ENCODE measurements at regions not wholly inside any gene's neighbourhood (a gene's known extent, or its start where the extent isn't known, plus 50 kb on each side); places are given as distances from the start of the nearest gene placed in this dataset.
"Not testable (repeated sequence)": the region's sequence is repeated elsewhere in the genome, so short reads cannot be mapped to it uniquely, and the experiment has no call there.

- Histone ChIP-seq H3K4me1 (ENCODE audit: insufficient read depth, low read length, poor library complexity, severe bottlenecking) (no peaks in the 10 kb centered on the region), H4K20me1 (ENCODE audit: insufficient read depth, low read length, poor library complexity, severe bottlenecking) (no peaks in the 10 kb centered on the region), H2AFZ (ENCODE audit: low read length) (no peak overlapping the region), H3K4me3 (ENCODE audit: low read length, poor library complexity, severe bottlenecking) (no peak overlapping the region), H3K36me3 (ENCODE audit: insufficient read depth, low read length) (no peaks in the 10 kb centered on the region), H3K79me2 (ENCODE audit: insufficient read depth, low read length) (no peaks in the 10 kb centered on the region), H3F3A (ENCODE audit: low read depth) (no peaks in the 10 kb centered on the region), H3K27me3 (ENCODE audit: insufficient read depth, low read length, poor library complexity, severe bottlenecking) (no peaks in the 10 kb centered on the region), H3K9ac (ENCODE audit: low read depth, low read length, poor library complexity, severe bottlenecking) (no peak overlapping the region), H3K9me2 (replicated peaks; ENCODE audit: low read depth, low read length) (no peaks in the 10 kb centered on the region), H3K4me2 (ENCODE audit: low read depth, low read length, poor library complexity, severe bottlenecking) (no peak overlapping the region), H3K9me3 (ENCODE audit: insufficient read depth, low read depth, low read length) (no peaks in the 10 kb centered on the region)
- TF ChIP-seq CTCF (conservative IDR thresholded peaks at IDR 0.05; ENCODE audit: low read length) (no peak), EZH2phosphoT487 (IDR thresholded peaks at IDR 0.05; ENCODE audit: borderline replicate concordance) (no peak)
Measured at GRCh38 chr2:16096962-16097361, 156.6 kb downstream of the MYCN start.

GRCh38 chr2:16095483-16095882 lies 155.1 kb downstream of the MYCN start:
- H3K79me2 ChIP-seq (ENCODE audit: insufficient read depth, low read length); H3K4me1 ChIP-seq (ENCODE audit: insufficient read depth, low read length, poor library complexity, severe bottlenecking); H3K9me2 ChIP-seq (replicated peaks; ENCODE audit: low read depth, low read length); H3K9ac ChIP-seq (ENCODE audit: low read depth, low read length, poor library complexity, severe bottlenecking); H3K9me3 ChIP-seq (ENCODE audit: insufficient read depth, low read depth, low read length); H2AFZ ChIP-seq (ENCODE audit: low read length); H4K20me1 ChIP-seq (ENCODE audit: insufficient read depth, low read length, poor library complexity, severe bottlenecking); H3K4me3 ChIP-seq (ENCODE audit: low read length, poor library complexity, severe bottlenecking); H3K36me3 ChIP-seq (ENCODE audit: insufficient read depth, low read length); H3K27me3 ChIP-seq (ENCODE audit: insufficient read depth, low read length, poor library complexity, severe bottlenecking); H3F3A ChIP-seq (ENCODE audit: low read depth); H3K4me2 ChIP-seq (ENCODE audit: low read depth, low read length, poor library complexity, severe bottlenecking): not testable (repeated sequence)

- Histone ChIP-seq H3K79me2 (ENCODE audit: insufficient read depth, low read length) (no peaks in the 10 kb centered on the region), H3K9me3 (ENCODE audit: insufficient read depth, low read depth, low read length) (no peaks in the 10 kb centered on the region), H4K20me1 (ENCODE audit: insufficient read depth, low read length, poor library complexity, severe bottlenecking) (no peaks in the 10 kb centered on the region), H3K27me3 (ENCODE audit: insufficient read depth, low read length, poor library complexity, severe bottlenecking) (no peaks in the 10 kb centered on the region), H3K4me1 (ENCODE audit: insufficient read depth, low read length, poor library complexity, severe bottlenecking) (no peaks in the 10 kb centered on the region), H3K9ac (ENCODE audit: low read depth, low read length, poor library complexity, severe bottlenecking) (no peak overlapping the region), H2AFZ (ENCODE audit: low read length) (no peak overlapping the region), H3K9me2 (replicated peaks; ENCODE audit: low read depth, low read length) (no peaks in the 10 kb centered on the region), H3K36me3 (ENCODE audit: insufficient read depth, low read length) (no peaks in the 10 kb centered on the region), H3F3A (ENCODE audit: low read depth) (no peaks in the 10 kb centered on the region), H3K4me3 (ENCODE audit: low read length, poor library complexity, severe bottlenecking) (no peak overlapping the region), H3K4me2 (ENCODE audit: low read depth, low read length, poor library complexity, severe bottlenecking) (no peak overlapping the region)
- TF ChIP-seq EZH2phosphoT487 (IDR thresholded peaks at IDR 0.05; ENCODE audit: borderline replicate concordance), result no peak
Measured at GRCh38 chr2:16094811-16095210, 154.5 kb downstream of the MYCN start.

GRCh38 chr2:16093639-16094529 lies 153.5 kb downstream of the MYCN start:
- no peak overlapping the region for H3K4me3 ChIP-seq (ENCODE audit: low read length, poor library complexity, severe bottlenecking)
- H3K79me2 ChIP-seq (ENCODE audit: insufficient read depth, low read length), result no peaks in the 10 kb centered on the region
- no peaks in the 10 kb centered on the region for H3K4me1 ChIP-seq (ENCODE audit: insufficient read depth, low read length, poor library complexity, severe bottlenecking)
- no peaks in the 10 kb centered on the region for H3K9me2 ChIP-seq (replicated peaks; ENCODE audit: low read depth, low read length)
- H3K9ac ChIP-seq (ENCODE audit: low read depth, low read length, poor library complexity, severe bottlenecking), result no peak overlapping the region
- TF ChIP-seq EZH2phosphoT487 (IDR thresholded peaks at IDR 0.05; ENCODE audit: borderline replicate concordance) (no peak), CTCF (conservative IDR thresholded peaks at IDR 0.05; ENCODE audit: low read length) (no peak)
- H3K4me2 ChIP-seq (ENCODE audit: low read depth, low read length, poor library complexity, severe bottlenecking), result no peak overlapping the region
- H2AFZ ChIP-seq (ENCODE audit: low read length), result no peak overlapping the region
- no peaks in the 10 kb centered on the region for H3K36me3 ChIP-seq (ENCODE audit: insufficient read depth, low read length)
- H4K20me1 ChIP-seq (ENCODE audit: insufficient read depth, low read length, poor library complexity, severe bottlenecking), result no peaks in the 10 kb centered on the region
- H3K27me3 ChIP-seq (ENCODE audit: insufficient read depth, low read length, poor library complexity, severe bottlenecking), result no peaks in the 10 kb centered on the region
- no peaks in the 10 kb centered on the region for H3K9me3 ChIP-seq (ENCODE audit: insufficient read depth, low read depth, low read length)
- no peaks in the 10 kb centered on the region for H3F3A ChIP-seq (ENCODE audit: low read depth)
